ENCODE measurements at regions not wholly inside any gene's neighbourhood (a gene's known extent, or its start where the extent isn't known, plus 50 kb on each side); places are given as distances from the start of the nearest gene placed in this dataset.

DNA sequence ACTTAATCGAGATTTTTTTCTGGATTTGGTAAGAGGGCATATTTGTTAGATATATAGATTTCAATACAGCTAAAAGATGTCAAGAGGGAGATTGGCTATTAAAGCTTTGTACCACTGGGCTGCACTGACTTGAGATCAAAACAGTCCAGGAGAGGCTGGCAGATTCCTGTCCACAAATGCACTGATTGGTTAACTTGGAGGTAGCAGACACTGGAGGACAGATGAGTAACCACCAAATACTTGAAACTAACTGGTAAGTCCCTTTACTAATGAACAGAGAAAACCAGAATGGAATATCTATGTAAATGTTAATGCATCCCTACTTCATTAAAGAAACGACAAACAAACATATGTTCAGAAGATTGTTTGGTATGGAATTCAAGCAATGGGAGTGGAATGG, 416.6 kb downstream of the LRIG3 start:
- Mint-ChIP-seq H3K36me3 (no peaks in the 10 kb centered on the region), H3K27me3 (peaks cover 0 to 3% (median 0%) of the 10 kb centered on the region in 3 donors), H3K4me3 (no peak overlapping the region), H3K4me1 (no peaks in the 10 kb centered on the region), H3K27ac (no peak overlapping the region), H3K9me3 (peaks cover 0 to 6% (median 0%) of the 10 kb centered on the region in 7 donors)
- ATAC-seq (ENCODE audit: low read depth in 2 of 2) (no peak), DNase-seq (no peak)

DNA sequence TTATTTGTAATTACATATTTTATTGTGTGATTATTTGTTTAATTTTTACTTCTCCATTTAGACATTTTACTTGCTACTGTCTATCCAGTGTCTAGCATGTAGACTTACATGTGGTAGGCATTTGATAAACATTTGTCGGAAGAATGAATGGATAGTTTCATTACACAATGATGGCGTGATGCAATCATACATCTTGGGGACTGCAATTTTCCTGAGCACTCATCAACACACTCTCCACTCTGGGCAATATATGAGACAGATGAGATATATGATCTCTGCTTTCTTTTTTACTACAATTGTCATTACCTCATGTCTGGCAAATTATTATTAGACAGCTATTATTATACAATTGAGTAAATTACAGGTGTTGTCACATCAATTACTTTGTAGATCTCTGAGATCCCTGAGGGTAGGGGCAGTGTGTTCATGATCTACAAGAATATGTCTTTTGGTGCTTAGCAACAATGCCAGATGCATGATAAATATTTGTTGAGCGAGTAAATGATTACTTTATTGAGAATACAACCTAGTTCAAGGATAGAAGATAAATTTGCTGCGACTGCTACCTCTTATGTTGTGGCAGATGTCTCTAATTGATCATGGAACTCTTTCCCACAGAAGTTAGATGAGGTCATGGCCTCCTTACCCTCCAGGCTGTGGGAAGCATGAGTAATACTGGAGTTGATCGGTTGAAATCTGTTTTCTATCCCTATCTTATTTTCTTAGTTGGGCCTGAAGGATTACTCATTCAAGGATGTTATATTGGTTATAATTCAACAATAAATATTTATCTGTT, 416.0 kb downstream of the LRIG3 start:
- Mint-ChIP-seq H3K27me3 (peaks cover 0 to 3% (median 0%) of the 10 kb centered on the region in 3 donors), H3K4me3 (no peak overlapping the region), H3K36me3 (no peaks in the 10 kb centered on the region), H3K4me1 (no peaks in the 10 kb centered on the region), H3K27ac (no peak overlapping the region), H3K9me3 (peaks cover 0 to 5% (median 0%) of the 10 kb centered on the region in 7 donors)
- ATAC-seq (ENCODE audit: low read depth in 2 of 2): no peak
- no peak for DNase-seq

GRCh38 chr12:58509116-58509885, 411.0 kb downstream of the LRIG3 start:
- Mint-ChIP-seq H3K36me3 (peaks cover 0 to 4% of the 10 kb centered on the region in 2 donors), H3K9me3 (peaks cover 0 to 13% (median 4%) of the 10 kb centered on the region in 7 donors), H3K4me3 (no peak overlapping the region), H3K4me1 (no peaks in the 10 kb centered on the region), H3K27ac (no peak overlapping the region), H3K27me3 (peaks cover 0 to 2% (median 0%) of the 10 kb centered on the region in 3 donors)
- ATAC-seq (ENCODE audit: low read depth in 2 of 2) (no peak), DNase-seq (no peak)

- H3K9me3 Mint-ChIP-seq: peaks cover 10 to 38% (median 16%) of the 10 kb centered on the region in 7 donors
- no peak overlapping the region for H3K4me3 Mint-ChIP-seq
- no peaks in the 10 kb centered on the region for H3K27me3 Mint-ChIP-seq
- H3K27ac Mint-ChIP-seq: no peak overlapping the region
- DNase-seq (no peak), ATAC-seq (ENCODE audit: low read depth in 2 of 2) (no peak)
- H3K4me1 Mint-ChIP-seq: no peaks in the 10 kb centered on the region
- H3K36me3 Mint-ChIP-seq: peaks cover 9 to 14% of the 10 kb centered on the region in 2 donors
Measured at GRCh38 chr12:58513301-58513834, 406.9 kb downstream of the LRIG3 start.

DNA sequence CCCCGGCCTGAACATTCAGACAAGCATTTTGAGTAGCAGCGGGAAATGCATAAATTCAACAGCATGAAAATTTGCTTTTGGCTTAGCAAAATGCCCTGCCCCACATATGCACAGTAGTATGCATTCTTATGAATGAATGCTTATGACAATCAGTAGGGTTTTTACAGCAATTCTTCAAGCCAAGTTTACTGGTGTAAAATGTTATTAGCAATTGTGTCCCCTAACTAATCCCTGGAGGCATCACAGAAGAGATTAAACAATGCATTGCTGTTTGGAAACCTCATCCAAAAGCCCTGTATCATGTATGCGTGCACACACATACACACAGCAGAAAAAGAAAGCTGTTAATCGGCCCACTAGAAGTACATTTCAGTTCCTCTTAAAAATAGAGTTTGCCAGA, 406.5 kb downstream of the LRIG3 start:
- H3K27ac Mint-ChIP-seq: no peak overlapping the region
- DNase-seq: no peak
- no peaks in the 10 kb centered on the region for H3K27me3 Mint-ChIP-seq
- H3K9me3 Mint-ChIP-seq: peaks cover 14 to 42% (median 21%) of the 10 kb centered on the region in 7 donors
- no peaks in the 10 kb centered on the region for H3K4me1 Mint-ChIP-seq
- no peak for ATAC-seq (ENCODE audit: low read depth in 2 of 2)
- H3K4me3 Mint-ChIP-seq: no peak overlapping the region
- H3K36me3 Mint-ChIP-seq: peaks cover 13 to 19% of the 10 kb centered on the region in 2 donors

GRCh38 chr12:58519839-58520238, 400.5 kb downstream of the LRIG3 start:
- no peaks in the 10 kb centered on the region for H3K27me3 Mint-ChIP-seq
- H3K36me3 Mint-ChIP-seq: peaks cover 10 to 21% of the 10 kb centered on the region in 2 donors

DNA sequence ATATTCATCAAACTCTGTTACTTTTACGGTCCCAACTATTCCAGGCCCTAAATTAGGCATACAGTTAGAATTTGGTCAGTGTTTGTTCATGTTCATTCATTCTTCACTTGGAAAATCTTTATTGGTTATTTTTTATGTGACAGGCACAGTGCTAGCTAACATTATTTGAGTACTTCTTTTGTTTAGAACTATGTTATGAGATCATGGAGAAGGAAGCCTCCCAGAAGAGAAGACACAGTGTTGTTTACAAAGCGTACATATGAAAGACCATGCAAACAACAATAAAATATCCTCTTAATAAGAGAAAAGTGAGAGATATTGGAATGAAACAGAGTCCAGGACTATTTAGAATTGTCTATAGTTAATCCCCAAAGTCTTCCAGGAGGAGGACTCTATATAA, 399.2 kb downstream of the LRIG3 start:
- Mint-ChIP-seq H3K4me3 (no peak overlapping the region), H3K9me3 (peaks cover 17 to 45% (median 25%) of the 10 kb centered on the region in 7 donors), H3K4me1 (no peaks in the 10 kb centered on the region), H3K27me3 (peaks cover 0 to 3% (median 0%) of the 10 kb centered on the region in 3 donors), H3K36me3 (peaks cover 10 to 21% of the 10 kb centered on the region in 2 donors), H3K27ac (no peak overlapping the region)
- no peak for ATAC-seq (ENCODE audit: low read depth in 2 of 2)
- no peak for DNase-seq

More at GRCh38 chr12:58519839-58520238, 400.5 kb downstream of the LRIG3 start:
- H3K4me3 Mint-ChIP-seq: no peak overlapping the region
- DNase-seq: no peak
- H3K4me1 Mint-ChIP-seq: no peaks in the 10 kb centered on the region
- no peak overlapping the region for H3K27ac Mint-ChIP-seq
- no peak for ATAC-seq (ENCODE audit: low read depth in 2 of 2)
- peaks cover 17 to 48% (median 25%) of the 10 kb centered on the region in 7 donors for H3K9me3 Mint-ChIP-seq

DNA sequence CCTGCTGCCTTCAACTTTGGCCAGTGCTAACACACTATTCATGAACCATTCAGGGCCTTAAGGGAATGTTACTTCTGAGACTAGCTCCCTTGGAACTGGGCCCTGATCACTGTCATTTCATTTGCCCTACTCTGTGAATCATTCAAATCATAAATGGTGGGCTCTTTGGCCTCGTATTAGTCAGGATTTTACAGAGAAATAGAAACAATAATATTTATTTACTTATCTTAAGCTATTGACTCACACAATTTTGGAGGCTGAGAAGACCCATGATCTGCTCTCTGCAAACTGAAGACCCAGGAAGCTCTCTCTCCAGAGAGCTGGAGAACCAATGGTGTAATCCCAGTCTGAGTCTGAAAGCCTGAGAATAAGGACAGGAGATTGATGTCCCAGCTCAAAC, 398.5 kb downstream of the LRIG3 start:
- ATAC-seq (ENCODE audit: low read depth in 2 of 2): no peak
- Mint-ChIP-seq H3K9me3 (peaks cover 14 to 41% (median 21%) of the 10 kb centered on the region in 7 donors), H3K36me3 (peaks cover 10 to 16% of the 10 kb centered on the region in 2 donors), H3K4me1 (no peaks in the 10 kb centered on the region), H3K4me3 (no peak overlapping the region), H3K27ac (no peak overlapping the region), H3K27me3 (peaks cover 0 to 3% (median 0%) of the 10 kb centered on the region in 3 donors)
- DNase-seq: no peak

DNA sequence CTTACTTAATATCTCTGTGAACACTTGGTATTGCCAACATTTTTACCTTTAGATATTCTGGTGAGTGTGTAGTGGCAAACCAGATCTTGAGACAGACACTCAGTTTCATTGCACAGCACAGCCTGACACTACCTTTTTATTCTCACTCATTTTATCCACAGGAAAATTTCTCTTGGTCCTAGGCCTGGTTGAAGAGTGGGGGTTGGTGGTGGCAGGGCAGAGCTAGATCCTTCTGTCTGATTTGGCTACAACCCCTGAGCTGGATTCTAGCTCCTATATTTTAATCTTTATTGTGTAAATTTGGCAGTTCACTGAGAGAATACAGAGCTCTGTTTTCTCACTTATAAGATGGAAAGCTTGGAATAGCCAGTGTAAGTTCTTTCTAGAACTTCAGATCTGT, 396.9 kb downstream of the LRIG3 start:
- peaks cover 0 to 3% (median 0%) of the 10 kb centered on the region in 3 donors for H3K27me3 Mint-ChIP-seq
- peaks cover 5 to 7% of the 10 kb centered on the region in 2 donors for H3K36me3 Mint-ChIP-seq
- ATAC-seq (ENCODE audit: low read depth in 2 of 2) (no peak), DNase-seq (no peak)
- no peak overlapping the region for H3K27ac Mint-ChIP-seq
- no peaks in the 10 kb centered on the region for H3K4me1 Mint-ChIP-seq
- H3K4me3 Mint-ChIP-seq: no peak overlapping the region
- peaks cover 5 to 26% (median 13%) of the 10 kb centered on the region in 7 donors for H3K9me3 Mint-ChIP-seq

- DNase-seq (no peak), ATAC-seq (ENCODE audit: low read depth in 2 of 2) (no peak)
- no peak overlapping the region for H3K4me3 Mint-ChIP-seq
- H3K9me3 Mint-ChIP-seq: peaks cover 0 to 4% (median 3%) of the 10 kb centered on the region in 7 donors
- H3K27ac Mint-ChIP-seq: no peak overlapping the region
- peaks cover 0 to 3% (median 0%) of the 10 kb centered on the region in 3 donors for H3K27me3 Mint-ChIP-seq
- no peaks in the 10 kb centered on the region for H3K4me1 Mint-ChIP-seq
- no peaks in the 10 kb centered on the region for H3K36me3 Mint-ChIP-seq
Measured at GRCh38 chr12:58528271-58528670, 392.0 kb downstream of the LRIG3 start.

- Mint-ChIP-seq H3K9me3 (peaks cover 0 to 4% (median 2%) of the 10 kb centered on the region in 7 donors), H3K27ac (no peak overlapping the region), H3K4me1 (no peaks in the 10 kb centered on the region), H3K36me3 (no peaks in the 10 kb centered on the region), H3K4me3 (no peak overlapping the region), H3K27me3 (peaks cover 0 to 7% (median 0%) of the 10 kb centered on the region in 3 donors)
- ATAC-seq (ENCODE audit: low read depth in 2 of 2) (no peak), DNase-seq (no peak)
Measured at GRCh38 chr12:58529114-58529665, 391.1 kb downstream of the LRIG3 start.

DNA sequence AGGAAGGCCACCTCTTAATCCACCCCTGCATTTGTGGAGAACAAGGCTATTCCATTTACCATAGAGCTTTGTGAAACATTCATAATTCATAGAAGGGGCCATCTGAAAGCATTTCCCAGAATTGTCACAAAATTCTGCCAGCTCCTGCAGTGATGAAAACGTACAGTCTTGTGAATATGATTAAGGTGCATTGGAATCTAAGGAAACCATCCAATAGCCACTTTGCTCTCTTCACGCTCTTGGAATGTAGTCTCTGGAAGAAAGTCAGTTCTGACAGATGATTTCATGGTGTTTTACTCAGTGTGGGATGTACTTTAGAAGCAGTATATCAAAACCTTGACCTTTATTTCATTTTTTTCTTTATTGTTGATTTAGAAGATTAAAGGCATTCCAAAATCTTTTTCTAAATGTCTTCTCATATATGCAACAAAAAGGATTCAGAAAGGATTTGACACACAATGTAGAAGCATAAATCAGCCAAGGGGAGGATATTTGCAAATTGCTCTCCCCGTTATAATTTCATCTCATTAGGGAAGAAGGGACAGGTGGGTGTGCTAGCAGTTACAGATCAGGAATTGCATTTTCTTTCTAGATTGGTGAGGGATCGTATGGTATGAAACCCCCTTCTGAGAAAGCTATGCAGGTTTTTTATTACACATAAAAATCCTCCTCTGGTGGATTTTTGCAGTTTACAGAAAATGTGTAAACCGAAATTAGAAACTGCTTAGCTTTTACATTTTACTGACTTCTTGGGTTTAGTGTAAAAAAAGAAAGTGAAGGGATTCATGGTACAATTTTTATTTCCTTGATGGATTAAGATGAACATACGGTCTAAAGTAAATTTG, 390.2 kb downstream of the LRIG3 start:
- H3K27ac Mint-ChIP-seq: no peak overlapping the region

GRCh38 chr12:58530742-58531062, 389.6 kb downstream of the LRIG3 start:
- Mint-ChIP-seq H3K4me3 (no peak overlapping the region), H3K36me3 (no peaks in the 10 kb centered on the region), H3K9me3 (peaks cover 0 to 4% (median 0%) of the 10 kb centered on the region in 7 donors), H3K4me1 (no peaks in the 10 kb centered on the region), H3K27me3 (peaks cover 0 to 7% (median 0%) of the 10 kb centered on the region in 3 donors), H3K27ac (no peak overlapping the region)
- DNase-seq: no peak
- no peak for ATAC-seq (ENCODE audit: low read depth in 2 of 2)

More for the DNA sequence above, 390.2 kb downstream of the LRIG3 start:
- DNase-seq (no peak), ATAC-seq (ENCODE audit: low read depth in 2 of 2) (no peak)
- peaks cover 0 to 4% (median 0%) of the 10 kb centered on the region in 7 donors for H3K9me3 Mint-ChIP-seq
- peaks cover 0 to 7% (median 0%) of the 10 kb centered on the region in 3 donors for H3K27me3 Mint-ChIP-seq
- H3K4me1 Mint-ChIP-seq: no peaks in the 10 kb centered on the region
- H3K36me3 Mint-ChIP-seq: no peaks in the 10 kb centered on the region
- H3K4me3 Mint-ChIP-seq: no peak overlapping the region
